ENCODE measurements at regions not wholly inside any gene's neighbourhood (a gene's known extent, or its start where the extent isn't known, plus 50 kb on each side); places are given as distances from the start of the nearest gene placed in this dataset.

DNA sequence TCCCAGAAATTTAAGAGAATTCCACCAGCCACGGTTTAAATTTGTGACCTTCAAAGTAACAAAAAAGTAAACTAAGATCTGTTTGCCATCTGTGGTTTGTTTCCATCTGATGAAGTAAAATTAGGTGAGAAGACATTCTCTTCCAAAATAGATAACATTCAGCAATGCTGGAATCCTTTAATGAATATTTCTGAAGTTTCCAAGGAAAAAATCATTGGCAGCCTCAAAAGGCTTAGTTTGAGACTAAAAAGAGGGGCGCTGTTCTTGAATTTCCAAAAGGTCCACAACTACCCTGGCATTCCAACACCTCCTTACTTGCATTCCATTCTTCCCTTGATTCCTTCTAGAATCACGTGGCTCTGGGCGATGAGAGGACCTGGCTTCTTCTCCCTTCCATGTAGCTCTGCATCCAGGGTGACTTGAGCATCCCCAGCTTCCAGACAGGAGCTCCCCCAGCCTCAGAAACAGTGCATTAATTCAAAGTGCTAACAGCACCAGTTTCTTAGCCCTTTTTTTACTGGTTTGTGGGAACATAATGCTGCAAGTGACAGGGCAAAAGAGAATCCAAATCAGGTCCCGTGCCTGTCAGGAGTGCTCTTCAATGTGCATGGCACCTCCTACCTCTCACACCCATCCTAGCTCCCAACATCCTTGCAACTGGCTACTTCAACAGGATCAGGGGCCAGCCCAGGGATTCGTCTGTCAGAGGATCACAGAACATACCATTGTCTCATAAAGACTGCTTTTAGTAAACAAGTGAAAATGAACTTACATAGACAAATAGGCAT, 191.5 kb upstream of the S1PR3 start:
- Histone ChIP-seq H3K9me3 (ENCODE audit: control extremely low read depth in 1 of 3, control insufficient read depth in 2 of 3, insufficient read depth in 1 of 3, low read length in 2 of 3) (peaks cover 0 to 4% (median 2%) of the 10 kb centered on the region in 3 donors), H3K4me1 (ENCODE audit: control insufficient read depth in 2 of 2, insufficient read depth in 2 of 2, low read length in 2 of 2) (peaks cover 7 to 8% of the 10 kb centered on the region in 2 donors), H3K9ac (ENCODE audit: low read length) (no peak overlapping the region), H3K79me2 (ENCODE audit: control insufficient read depth, insufficient read depth, low read length) (no peaks in the 10 kb centered on the region), H3K27ac (ENCODE audit: low read length in 2 of 2) (no peak overlapping the region), H3K27me3 (replicated peaks in 1 of 4; ENCODE audit: control extremely low read depth in 1 of 4, control insufficient read depth in 3 of 4, insufficient read depth in 4 of 4, low read length in 3 of 4) (peaks cover 0 to 10% (median 6%) of the 10 kb centered on the region in 4 experiments), H4K20me1 (ENCODE audit: control insufficient read depth, insufficient read depth, low read length, poor library complexity, severe bottlenecking) (no peaks in the 10 kb centered on the region), H3K4me3 (ENCODE audit: control extremely low read depth in 1 of 5, extremely low read depth in 1 of 5, insufficient read depth in 1 of 5, low read depth in 2 of 5, low read length in 4 of 5) (no peak overlapping the region), H3K4me2 (replicated peaks; ENCODE audit: low read depth, low read length, poor library complexity, severe bottlenecking) (no peak overlapping the region), H2AFZ (ENCODE audit: insufficient read depth, low read depth, low read length, poor library complexity, severe bottlenecking) (no peak overlapping the region), H3K36me3 (replicated peaks in 1 of 2; ENCODE audit: control extremely low read depth in 1 of 2, control insufficient read depth in 1 of 2, extremely low read depth in 1 of 2, insufficient read depth in 2 of 2, low read length in 1 of 2) (no peaks in the 10 kb centered on the region)
- TF ChIP-seq CTCF (IDR thresholded peaks at IDR 0.05) (no peak), EZH2 (IDR thresholded peaks at IDR 0.05; ENCODE audit: borderline replicate concordance, insufficient read depth, low read depth, low read length, poor library complexity, severe bottlenecking) (no peak)
- DNase-seq (no peak), ATAC-seq (ENCODE audit: low read depth) (no peak)
- WGBS (ENCODE audit: insufficient coverage): 66% methylated on average over 4 of the region's 6 CpGs
- Mint-ChIP-seq H3K4me3 (no peak overlapping the region), H3K27ac (no peak overlapping the region), H3K9me3 (ENCODE audit: insufficient read depth) (peaks cover 4% of the 10 kb centered on the region), H3K4me1 (peaks cover 13% of the 10 kb centered on the region), H3K27me3 (peaks cover 33% of the 10 kb centered on the region)
- intact Hi-C loops (cut with micrococcal nuclease): no loop called here
- POLR2A ChIA-PET: no interaction called here
- CTCF ChIA-PET: no interaction called here

DNA sequence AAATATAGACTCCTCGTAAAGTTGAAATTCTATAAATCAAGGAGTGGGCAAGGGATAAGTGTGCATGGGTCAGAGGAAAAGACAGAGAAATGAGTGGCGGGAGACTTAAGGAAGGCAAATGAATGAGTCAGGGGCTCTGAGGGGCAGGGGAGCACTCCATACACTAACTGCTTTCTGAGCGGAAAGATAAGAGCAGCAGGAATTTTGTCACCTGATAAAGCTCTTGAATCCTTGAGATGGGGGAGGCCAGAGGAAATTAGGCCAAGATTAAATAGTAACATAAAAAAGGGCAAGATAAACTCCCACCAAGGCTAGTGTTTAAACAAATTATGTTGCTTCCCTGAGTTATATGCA, 191.0 kb upstream of the S1PR3 start:
- peaks cover 7 to 8% of the 10 kb centered on the region in 2 donors for H3K4me1 ChIP-seq (ENCODE audit: control insufficient read depth in 2 of 2, insufficient read depth in 2 of 2, low read length in 2 of 2)
- ChIA-PET POLR2A (no interaction called here), CTCF (no interaction called here)
- DNase-seq (no peak), ATAC-seq (ENCODE audit: low read depth) (no peak)
- H3K9me3 ChIP-seq (ENCODE audit: control extremely low read depth in 1 of 3, control insufficient read depth in 2 of 3, insufficient read depth in 1 of 3, low read length in 2 of 3): peaks cover 0 to 4% (median 2%) of the 10 kb centered on the region in 3 donors
- intact Hi-C loops (cut with micrococcal nuclease): no loop called here
- no peak overlapping the region for H2AFZ ChIP-seq (ENCODE audit: insufficient read depth, low read depth, low read length, poor library complexity, severe bottlenecking)
- peaks cover 13% of the 10 kb centered on the region for H3K4me1 Mint-ChIP-seq
- H3K4me2 ChIP-seq (replicated peaks; ENCODE audit: low read depth, low read length, poor library complexity, severe bottlenecking): no peak overlapping the region
- H3K27ac ChIP-seq (ENCODE audit: low read length in 2 of 2): no peak overlapping the region
- H4K20me1 ChIP-seq (ENCODE audit: control insufficient read depth, insufficient read depth, low read length, poor library complexity, severe bottlenecking): no peaks in the 10 kb centered on the region
- TF ChIP-seq CTCF (IDR thresholded peaks at IDR 0.05) (no peak), EZH2 (IDR thresholded peaks at IDR 0.05; ENCODE audit: borderline replicate concordance, insufficient read depth, low read depth, low read length, poor library complexity, severe bottlenecking) (no peak)
- peaks cover 33% of the 10 kb centered on the region for H3K27me3 Mint-ChIP-seq
- H3K9ac ChIP-seq (ENCODE audit: low read length): no peak overlapping the region
- no peak overlapping the region for H3K4me3 ChIP-seq (ENCODE audit: control extremely low read depth in 1 of 5, extremely low read depth in 1 of 5, insufficient read depth in 1 of 5, low read depth in 2 of 5, low read length in 4 of 5)
- H3K36me3 ChIP-seq (replicated peaks in 1 of 2; ENCODE audit: control extremely low read depth in 1 of 2, control insufficient read depth in 1 of 2, extremely low read depth in 1 of 2, insufficient read depth in 2 of 2, low read length in 1 of 2): no peaks in the 10 kb centered on the region
- H3K4me3 Mint-ChIP-seq: no peak overlapping the region
- 20% methylated on average over 1 of the region's 3 CpGs for WGBS (ENCODE audit: insufficient coverage)
- no peaks in the 10 kb centered on the region for H3K79me2 ChIP-seq (ENCODE audit: control insufficient read depth, insufficient read depth, low read length)
- H3K27me3 ChIP-seq (replicated peaks in 1 of 4; ENCODE audit: control extremely low read depth in 1 of 4, control insufficient read depth in 3 of 4, insufficient read depth in 4 of 4, low read length in 3 of 4): peaks cover 0 to 10% (median 6%) of the 10 kb centered on the region in 4 experiments
- peaks cover 4% of the 10 kb centered on the region for H3K9me3 Mint-ChIP-seq (ENCODE audit: insufficient read depth)
- H3K27ac Mint-ChIP-seq: no peak overlapping the region

All from B cell (primary cell).